ENCODE measurements at regions not wholly inside any gene's neighbourhood (a gene's known extent, or its start where the extent isn't known, plus 50 kb on each side); places are given as distances from the start of the nearest gene placed in this dataset.
A peak's percentile ranks its signal among the peaks of the same experiment; 100 is the strongest.

DNA sequence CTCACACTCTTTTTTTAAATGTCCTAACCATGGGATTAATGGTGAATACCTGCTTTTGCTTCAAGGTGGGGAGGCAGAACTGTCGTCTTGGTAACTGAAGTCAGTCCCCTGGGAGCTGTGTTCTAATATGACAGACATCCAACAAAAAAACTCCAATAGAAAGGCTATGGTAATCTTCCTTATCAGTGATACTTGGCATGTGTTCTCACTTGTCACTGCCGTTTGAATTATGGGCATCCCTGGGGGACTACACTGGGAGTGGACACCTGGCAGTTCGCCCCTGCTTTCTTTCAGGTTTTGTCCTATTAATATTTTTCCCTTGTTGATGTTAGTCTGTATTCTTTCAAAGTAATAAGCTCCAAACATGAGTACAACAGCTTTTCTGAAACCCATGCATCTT, 252.6 kb downstream of the SLITRK5 start:
- no peak for TF ChIP-seq CTCF (conservative IDR thresholded peaks at IDR 0.05; ENCODE audit: low read depth, low read length)
- no peak overlapping the region for H3K4me3 ChIP-seq (ENCODE audit: low read depth, low read length)
- no peak for DNase-seq (ENCODE audit: low read depth)

DNA sequence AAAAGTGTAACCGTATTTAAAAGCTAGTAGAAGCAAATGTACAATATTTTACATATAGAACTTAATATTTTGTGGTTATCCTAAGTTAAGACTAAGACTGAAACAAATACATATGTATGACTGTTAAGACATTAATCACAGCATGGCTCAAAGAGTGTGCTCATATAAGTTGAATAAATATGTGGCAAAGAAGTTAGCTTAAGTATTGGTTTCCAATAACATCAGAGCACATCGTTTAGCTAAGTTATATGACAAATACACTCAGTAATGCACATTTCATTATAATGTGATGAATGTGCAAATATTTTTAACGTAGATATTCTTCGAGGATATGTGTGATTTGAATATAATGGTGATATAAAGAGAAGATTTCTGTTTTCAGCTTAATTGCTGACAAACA, 253.8 kb downstream of the SLITRK5 start:
- DNase-seq (ENCODE audit: low read depth), result no peak

GRCh38 chr13:87940776-87941175, 269.6 kb downstream of the SLITRK5 start:
- DNase-seq (ENCODE audit: low read depth), result no peak
- TF ChIP-seq CTCF (conservative IDR thresholded peaks at IDR 0.05; ENCODE audit: low read depth, low read length), result no peak
- no peak overlapping the region for H3K4me3 ChIP-seq (ENCODE audit: low read depth, low read length)

More for the DNA sequence above, 253.8 kb downstream of the SLITRK5 start:
- TF ChIP-seq CTCF (conservative IDR thresholded peaks at IDR 0.05; ENCODE audit: low read depth, low read length), result no peak
- no peak overlapping the region for H3K4me3 ChIP-seq (ENCODE audit: low read depth, low read length)

DNA sequence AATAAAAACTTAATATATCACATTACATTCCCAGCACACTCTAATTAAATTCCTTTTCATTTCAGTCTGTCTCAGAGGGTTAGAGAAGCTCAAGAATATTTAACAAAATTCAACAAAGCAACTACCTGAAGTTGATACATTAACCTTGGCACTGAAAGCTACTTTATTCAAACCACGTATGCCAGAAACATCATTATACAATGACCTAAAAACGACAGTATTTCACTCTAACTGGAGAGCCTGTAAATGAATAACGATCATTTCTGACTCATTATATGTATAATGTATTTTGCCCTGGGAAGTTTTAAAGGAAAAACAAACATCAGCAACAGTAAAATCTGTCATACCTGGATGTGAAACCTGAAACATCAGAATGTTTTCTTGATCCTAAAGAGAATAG, 270.1 kb downstream of the SLITRK5 start:
- TF ChIP-seq CTCF (conservative IDR thresholded peaks at IDR 0.05; ENCODE audit: low read depth, low read length), result no peak
- peak; percentile 46 for DNase-seq (ENCODE audit: low read depth)
- H3K4me3 ChIP-seq (ENCODE audit: low read depth, low read length), result no peak overlapping the region

DNA sequence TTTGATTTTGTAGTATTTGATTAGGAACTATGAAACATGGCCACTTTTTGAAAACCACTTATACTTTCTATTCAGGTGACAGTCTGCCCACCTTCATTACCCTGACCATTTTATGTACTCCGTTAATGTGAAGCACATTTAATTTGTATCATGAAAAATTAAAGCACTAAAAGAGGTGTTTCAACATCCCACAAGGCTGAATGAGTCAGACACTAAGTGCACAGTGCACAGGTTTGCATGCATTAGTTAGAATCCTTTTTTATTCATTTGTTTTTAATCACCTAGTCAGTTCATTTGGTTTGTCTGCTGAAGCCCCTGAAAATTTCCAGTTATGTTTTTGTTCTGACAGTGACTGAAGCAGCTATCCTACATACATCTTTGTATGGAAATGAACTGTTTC, 271.0 kb downstream of the SLITRK5 start:
- DNase-seq (ENCODE audit: low read depth), result peak; percentile 43
- no peak overlapping the region for H3K4me3 ChIP-seq (ENCODE audit: low read depth, low read length)
- no peak for TF ChIP-seq CTCF (conservative IDR thresholded peaks at IDR 0.05; ENCODE audit: low read depth, low read length)

- no peak overlapping the region for H3K4me3 ChIP-seq (ENCODE audit: low read depth, low read length)
- DNase-seq (ENCODE audit: low read depth), result no peak
- TF ChIP-seq CTCF (conservative IDR thresholded peaks at IDR 0.05; ENCODE audit: low read depth, low read length), result no peak
These were observed 272.9 kb downstream of the SLITRK5 start for GRCh38 chr13:87944038-87944437.

DNA sequence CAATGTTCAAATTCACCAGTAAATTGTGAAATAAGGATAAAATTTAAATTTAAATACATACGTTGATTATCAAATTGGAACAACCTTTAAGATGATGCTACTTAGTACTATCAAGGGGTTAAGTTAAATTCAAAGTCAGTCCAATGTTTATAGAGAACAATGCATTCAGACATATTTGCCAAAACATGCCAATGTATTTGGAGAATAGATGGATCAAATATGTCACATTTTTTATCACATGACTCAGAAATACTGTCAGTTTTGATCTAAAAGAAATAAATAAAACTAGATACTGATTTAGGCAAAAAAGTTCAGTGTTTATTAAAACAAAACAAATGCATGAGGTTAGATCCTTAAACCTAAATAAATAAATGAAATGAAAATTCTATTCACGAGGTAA, 281.2 kb downstream of the SLITRK5 start:
- no peak for DNase-seq (ENCODE audit: low read depth)
- H3K4me3 ChIP-seq (ENCODE audit: low read depth, low read length), result no peak overlapping the region
- no peak for TF ChIP-seq CTCF (conservative IDR thresholded peaks at IDR 0.05; ENCODE audit: low read depth, low read length)

Measured in epithelial cell of proximal tubule (primary cell).